ENCODE measurements at regions not wholly inside any gene's neighbourhood (a gene's known extent, or its start where the extent isn't known, plus 50 kb on each side); places are given as distances from the start of the nearest gene placed in this dataset.

DNA sequence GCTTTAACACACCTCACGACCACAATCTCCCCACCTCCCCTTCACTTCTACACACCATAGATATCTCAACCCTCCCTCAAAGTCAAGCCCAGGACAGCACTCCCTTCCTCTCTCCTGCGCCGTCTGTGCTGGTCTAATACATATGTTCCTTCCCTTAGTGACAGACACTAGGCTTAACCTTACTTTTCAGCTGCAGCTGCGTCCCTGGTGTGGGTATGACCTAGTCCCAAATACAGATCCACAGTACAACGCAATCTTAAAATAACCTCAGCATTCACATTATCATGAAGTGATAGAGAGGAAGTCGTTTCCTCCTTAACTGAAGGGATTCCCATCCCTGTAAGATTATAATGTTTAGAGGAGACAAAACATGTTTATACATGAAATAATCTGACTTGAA, 192.7 kb upstream of the TANK start:
- TF ChIP-seq CTCF (IDR thresholded peaks at IDR 0.05): no peak
- no peak for TF ChIP-seq POLR2A (IDR thresholded peaks at IDR 0.05)
- no peak for TF ChIP-seq EP300 (IDR thresholded peaks at IDR 0.05)

Data from tibial nerve (tissue), 4 donors.